HepG2 (cell line): ENCODE measurements at regions not wholly inside any gene's neighbourhood (a gene's known extent, or its start where the extent isn't known, plus 50 kb on each side); places are given as distances from the start of the nearest gene placed in this dataset.

Experiments used
- HCFC1 ChIP-seq: fragments of 150-350 bp; IDR thresholded peaks from 2 replicates; pipeline ENCODE4 v1.6.1; 2014; ENCODE audit warnings: low read depth, low read length
- HDAC1 ChIP-seq: sonication (generic); formaldehyde crosslinking; IDR thresholded peaks from 2 replicates; pipeline ENCODE4 v1.5.1; 2020; ENCODE audit warnings: mild to moderate bottlenecking, missing genetic modification reagents
- IRF2 ChIP-seq: IDR thresholded peaks from 2 replicates; pipeline ENCODE4 v1.6.1; 2018; ENCODE audit warnings: missing genetic modification reagents, missing compliant biosample characterization
- JUN ChIP-seq: sonication (generic); formaldehyde crosslinking; IDR thresholded peaks from 2 replicates; pipeline ENCODE4 v1.4.0; 2020; ENCODE audit warnings: mild to moderate bottlenecking, missing genetic modification reagents
- KLF15 ChIP-seq: sonication (generic); formaldehyde crosslinking; IDR thresholded peaks from 2 replicates; pipeline ENCODE4 v1.8.1; 2023; ENCODE audit warnings: borderline replicate concordance, mild to moderate bottlenecking, inconsistent platforms, missing genetic modification reagents, mixed read lengths
- MTA3 ChIP-seq: sonication (generic); formaldehyde crosslinking; IDR thresholded peaks from 2 replicates; pipeline ENCODE4 v1.4.0; 2020; ENCODE audit warnings: missing genetic modification reagents
- NFE2L1 ChIP-seq: sonication (generic); formaldehyde crosslinking; IDR thresholded peaks from 2 replicates; pipeline ENCODE4 v1.4.0; 2020; ENCODE audit warnings: missing genetic modification reagents, mild to moderate bottlenecking, borderline replicate concordance
- RAD51 ChIP-seq: fragments of 450-650 bp; IDR thresholded peaks from 2 replicates; pipeline ENCODE4 v1.6.1; 2016; ENCODE audit warnings: borderline replicate concordance
- SP2 ChIP-seq: sonication (generic); formaldehyde crosslinking; IDR thresholded peaks from 2 replicates; pipeline ENCODE4 v1.5.1; 2020; ENCODE audit warnings: mild to moderate bottlenecking, missing genetic modification reagents
- ZNF577 ChIP-seq: sonication (generic); formaldehyde crosslinking; IDR thresholded peaks from 2 replicates; pipeline ENCODE4 v1.4.0; 2020; ENCODE audit warnings: mild to moderate bottlenecking, low read depth, missing genetic modification reagents, borderline replicate concordance
- ZNF644 ChIP-seq: IDR thresholded peaks from 2 replicates; pipeline ENCODE4 v1.6.1; 2016; ENCODE audit warnings: low read depth
- TF ChIP-seq, protein P1 (sequence below): sonication (generic); formaldehyde crosslinking; IDR thresholded peaks from 2 replicates; pipeline ENCODE4 v1.4.0; 2020; ENCODE audit warnings: missing genetic modification reagents

GRCh38 chr5:97601651-97602050 lies 418.6 kb upstream of the RIOK2 start:
- TF ChIP-seq ZNF644 (CRISPR knock-in tag) (no peak), IRF2 (no peak), HDAC1 (CRISPR knock-in tag) (no peak), MTA3 (CRISPR knock-in tag) (no peak), HCFC1 (no peak), KLF15 (no peak), ZNF577 (no peak), SP2 (CRISPR knock-in tag) (no peak), JUN (CRISPR knock-in tag) (no peak), NFE2L1 (CRISPR knock-in tag) (no peak), RAD51 (no peak)
- TF ChIP-seq, protein P1, sequence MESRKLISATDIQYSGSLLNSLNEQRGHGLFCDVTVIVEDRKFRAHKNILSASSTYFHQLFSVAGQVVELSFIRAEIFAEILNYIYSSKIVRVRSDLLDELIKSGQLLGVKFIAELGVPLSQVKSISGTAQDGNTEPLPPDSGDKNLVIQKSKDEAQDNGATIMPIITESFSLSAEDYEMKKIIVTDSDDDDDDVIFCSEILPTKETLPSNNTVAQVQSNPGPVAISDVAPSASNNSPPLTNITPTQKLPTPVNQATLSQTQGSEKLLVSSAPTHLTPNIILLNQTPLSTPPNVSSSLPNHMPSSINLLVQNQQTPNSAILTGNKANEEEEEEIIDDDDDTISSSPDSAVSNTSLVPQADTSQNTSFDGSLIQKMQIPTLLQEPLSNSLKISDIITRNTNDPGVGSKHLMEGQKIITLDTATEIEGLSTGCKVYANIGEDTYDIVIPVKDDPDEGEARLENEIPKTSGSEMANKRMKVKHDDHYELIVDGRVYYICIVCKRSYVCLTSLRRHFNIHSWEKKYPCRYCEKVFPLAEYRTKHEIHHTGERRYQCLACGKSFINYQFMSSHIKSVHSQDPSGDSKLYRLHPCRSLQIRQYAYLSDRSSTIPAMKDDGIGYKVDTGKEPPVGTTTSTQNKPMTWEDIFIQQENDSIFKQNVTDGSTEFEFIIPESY (CRISPR knock-in tag): no peak
